ENCODE measurements at regions not wholly inside any gene's neighbourhood (a gene's known extent, or its start where the extent isn't known, plus 50 kb on each side); places are given as distances from the start of the nearest gene placed in this dataset.
A peak's percentile ranks its signal among the peaks of the same experiment; 100 is the strongest.

DNA sequence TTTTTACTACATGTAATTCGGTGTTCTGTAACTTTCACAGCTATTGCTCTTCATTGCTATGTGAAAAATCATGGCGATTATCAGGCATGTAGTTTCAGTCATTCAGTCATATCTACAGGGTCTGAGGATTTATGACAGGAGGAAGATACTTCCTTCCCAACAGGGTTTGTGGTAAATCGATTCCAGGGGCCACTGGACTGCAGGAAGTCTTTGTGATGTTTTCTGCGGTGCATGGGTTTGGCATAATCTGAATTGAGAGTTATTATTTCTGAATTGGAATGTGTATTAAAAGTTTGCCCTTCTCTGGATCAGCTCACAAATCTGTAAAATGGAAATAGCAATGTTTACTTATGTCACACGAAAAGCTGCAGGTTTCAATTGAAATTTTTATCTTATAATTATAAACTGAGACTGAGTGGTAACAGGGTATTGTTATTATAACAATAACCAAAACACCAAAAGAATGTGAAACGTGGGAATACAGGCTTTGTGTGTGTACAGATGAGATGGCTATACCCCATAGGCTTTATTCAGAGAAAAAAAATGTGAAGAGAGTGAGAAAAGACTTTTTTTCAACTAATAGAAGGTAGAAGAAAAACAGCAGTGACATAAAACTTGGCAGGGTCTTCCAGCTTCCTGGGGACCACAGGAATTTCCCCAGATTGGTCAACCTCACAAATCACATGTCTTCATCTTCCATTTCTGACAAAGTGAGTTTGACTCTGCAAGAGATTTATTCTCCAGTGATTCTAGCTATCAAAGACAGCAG is 307.7 kb upstream of the NFE2L3 start:
- no peak for DNase-seq (ENCODE audit: low spot score)

DNA sequence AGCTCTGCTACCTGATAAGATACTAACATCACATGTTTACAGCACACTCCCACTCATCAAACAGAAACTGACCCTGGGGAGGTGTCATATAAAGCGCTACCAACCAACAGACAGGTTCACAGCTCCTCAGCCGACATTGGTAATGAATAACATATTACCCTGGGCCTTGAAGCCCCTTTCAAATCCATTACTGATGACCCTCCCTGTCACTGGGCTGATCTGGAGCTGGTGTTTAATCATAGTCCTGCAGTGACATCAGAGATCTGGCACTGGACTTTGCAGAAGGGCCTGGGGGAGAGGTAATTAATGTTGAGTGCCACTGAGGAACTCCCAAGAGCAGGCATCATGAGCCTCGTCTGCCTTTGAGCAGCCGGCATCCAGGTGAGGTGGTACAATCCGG is 306.5 kb upstream of the NFE2L3 start:
- no peak for DNase-seq (ENCODE audit: low spot score)

DNA sequence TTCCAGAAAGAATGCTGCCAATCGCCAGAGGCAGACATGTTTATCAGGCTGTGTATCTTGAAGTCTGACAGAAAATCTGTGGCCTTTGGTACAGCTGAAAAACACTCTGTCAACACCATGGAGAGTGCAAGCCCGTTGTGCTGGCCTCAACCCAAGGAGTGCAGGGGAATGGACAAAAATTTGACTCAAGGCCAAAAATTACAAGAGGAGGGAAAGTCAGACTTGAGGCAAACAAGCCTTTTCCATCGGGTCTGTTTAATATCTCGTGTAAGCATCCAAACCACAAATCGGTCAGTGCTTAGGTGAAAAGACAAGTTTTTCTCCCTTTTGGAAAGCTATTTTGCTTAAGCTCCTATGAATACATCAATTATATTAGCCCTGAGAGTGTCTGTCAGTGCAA is 305.3 kb upstream of the NFE2L3 start:
- no peak for DNase-seq (ENCODE audit: low spot score)

DNA sequence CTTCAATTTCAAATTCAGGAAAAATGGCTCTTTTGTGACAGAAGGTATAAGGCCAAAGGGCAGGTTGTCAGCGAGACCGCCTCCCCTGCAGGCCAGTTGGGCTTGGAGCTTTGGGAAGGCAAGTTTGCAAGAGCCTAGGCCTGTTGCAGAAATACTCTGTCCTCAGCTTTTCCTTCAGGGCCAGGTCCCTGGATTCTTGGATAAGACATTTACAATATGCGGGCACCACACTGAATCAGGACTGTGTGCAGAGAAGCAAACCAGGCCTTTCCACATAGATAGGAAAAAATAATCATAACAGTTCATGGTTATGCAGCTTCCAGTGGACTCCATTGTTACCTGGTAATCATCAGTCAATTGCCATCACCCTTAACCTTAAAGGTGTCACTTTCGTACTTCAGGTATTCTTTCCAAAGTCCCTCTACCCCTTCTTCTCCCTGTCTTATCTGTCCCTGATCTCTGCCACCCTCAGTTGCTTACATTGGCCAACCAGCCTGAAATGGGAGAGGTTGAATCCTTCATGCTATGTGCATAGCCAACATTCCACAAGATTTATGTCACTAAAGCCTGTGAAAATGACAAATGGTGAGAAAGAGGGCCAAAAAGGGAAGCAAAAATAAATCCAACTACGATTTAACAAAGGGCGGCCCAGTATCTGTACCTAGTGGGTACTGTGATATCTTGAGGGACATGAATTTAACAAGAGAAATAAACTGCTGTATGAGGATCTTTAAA is 304.5 kb upstream of the NFE2L3 start:
- no peak for DNase-seq (ENCODE audit: low spot score)

DNA sequence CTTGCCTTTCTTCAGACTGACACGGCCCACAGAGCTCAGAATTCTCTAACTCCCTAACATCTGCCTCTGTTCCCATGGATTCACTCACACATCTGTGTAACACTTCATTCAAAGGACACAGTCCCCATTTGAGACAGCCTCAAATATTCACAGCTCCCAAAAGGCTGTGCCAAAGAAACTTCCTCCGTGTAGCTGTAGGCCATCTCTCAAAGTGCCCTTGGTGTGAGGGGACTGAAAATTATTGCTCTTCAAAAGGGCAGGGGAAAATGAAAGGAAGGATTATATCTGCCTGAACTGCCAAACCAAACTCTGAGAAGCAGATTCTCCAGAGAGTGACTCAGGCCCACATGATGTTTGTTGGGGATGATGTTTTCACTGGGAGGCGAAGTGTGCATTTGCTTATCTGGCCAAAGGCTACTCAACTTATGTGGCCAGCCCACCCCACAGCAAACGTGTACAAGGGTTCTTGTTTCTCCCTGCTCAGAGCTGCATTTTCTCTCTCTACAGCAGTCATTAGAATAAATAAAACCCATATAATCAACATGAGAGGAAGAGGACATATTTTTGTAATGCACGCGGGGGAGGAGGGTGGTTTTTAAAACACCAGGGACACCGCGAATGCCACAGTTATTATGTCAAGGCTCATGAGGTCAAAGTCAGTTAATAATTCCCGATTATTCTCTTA is 302.4 kb upstream of the NFE2L3 start:
- DNase-seq (ENCODE audit: low spot score): no peak

DNA sequence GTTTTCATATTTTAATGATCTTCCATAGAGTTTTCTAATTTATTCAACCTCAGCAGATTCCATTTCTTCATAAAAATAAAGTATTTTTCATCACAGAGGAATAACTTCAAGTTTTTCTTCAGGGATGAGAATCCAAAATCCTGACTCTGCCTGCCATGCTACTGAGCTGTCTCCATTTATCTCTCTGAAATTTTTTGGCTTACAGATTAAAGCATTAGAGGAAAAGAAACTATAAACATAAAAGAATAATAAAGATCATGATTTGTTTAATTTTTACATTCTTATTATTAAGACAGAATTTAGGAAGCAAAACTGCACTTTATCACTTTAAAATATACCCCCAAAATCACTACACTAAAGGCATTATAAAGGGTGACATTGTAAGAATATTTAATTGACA is 301.8 kb upstream of the NFE2L3 start:
- no peak for DNase-seq (ENCODE audit: low spot score)

DNA sequence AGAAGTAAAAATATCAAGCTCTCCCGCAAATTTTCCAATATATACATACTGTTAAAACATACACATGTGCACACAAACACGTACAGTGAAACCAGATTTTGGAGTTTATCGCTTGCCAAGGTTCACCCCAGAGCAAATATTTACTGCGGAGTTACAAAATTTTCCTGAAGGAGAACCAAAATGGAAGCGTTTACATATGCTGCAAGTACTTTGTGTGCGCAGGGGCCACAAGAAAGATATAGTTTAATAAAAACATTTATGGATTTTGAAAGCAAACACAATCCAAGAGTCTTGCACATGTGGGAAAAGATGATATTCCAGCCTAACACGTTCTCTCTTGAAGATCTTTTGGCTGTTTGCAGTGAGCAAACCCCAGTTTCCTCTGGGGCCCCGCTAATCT is 301.3 kb upstream of the NFE2L3 start:
- no peak for DNase-seq (ENCODE audit: low spot score)

DNA sequence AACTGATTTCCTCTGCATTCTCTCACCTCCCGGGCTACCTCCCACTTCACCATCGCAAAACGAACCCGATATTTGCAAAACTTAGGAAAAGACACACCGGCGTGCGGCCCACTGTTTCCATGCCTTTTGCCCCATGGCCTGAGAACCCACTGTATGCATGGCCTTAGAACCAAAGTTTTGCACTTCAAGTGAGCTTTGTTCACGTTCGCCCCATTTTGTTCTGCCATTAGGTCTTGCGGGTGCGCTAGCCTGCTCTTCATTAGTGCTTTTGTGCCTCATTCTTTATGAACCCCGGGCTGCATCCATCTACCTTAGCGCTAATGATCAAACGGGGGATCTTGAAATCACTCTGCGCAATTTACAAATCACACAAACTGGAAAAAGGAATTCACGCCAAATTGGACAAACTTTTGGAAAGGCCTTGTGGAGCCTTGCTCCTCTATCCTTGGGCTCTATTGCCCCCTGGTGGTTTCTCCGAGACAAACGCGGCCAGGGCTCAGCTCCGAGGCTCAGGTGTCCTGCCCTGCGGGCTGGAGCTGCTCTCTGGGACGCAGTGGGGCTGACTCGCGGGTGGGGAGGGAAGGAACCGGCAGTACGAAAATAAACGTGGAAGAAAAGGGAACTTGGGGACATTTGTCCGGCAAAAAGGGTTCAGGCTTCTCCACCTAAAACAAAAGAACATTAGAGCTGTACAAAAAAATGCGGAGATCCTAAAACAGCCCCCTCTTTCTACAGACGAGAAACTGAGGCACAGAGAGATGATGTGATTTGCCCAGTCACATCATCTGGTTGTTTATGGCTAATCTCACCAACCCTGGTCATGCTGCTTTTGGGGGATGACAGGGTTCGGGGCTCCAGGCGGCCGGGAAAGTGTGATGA is 300.4 kb upstream of the NFE2L3 start:
- DNase-seq (ENCODE audit: low spot score): peak; percentile 80

DNA sequence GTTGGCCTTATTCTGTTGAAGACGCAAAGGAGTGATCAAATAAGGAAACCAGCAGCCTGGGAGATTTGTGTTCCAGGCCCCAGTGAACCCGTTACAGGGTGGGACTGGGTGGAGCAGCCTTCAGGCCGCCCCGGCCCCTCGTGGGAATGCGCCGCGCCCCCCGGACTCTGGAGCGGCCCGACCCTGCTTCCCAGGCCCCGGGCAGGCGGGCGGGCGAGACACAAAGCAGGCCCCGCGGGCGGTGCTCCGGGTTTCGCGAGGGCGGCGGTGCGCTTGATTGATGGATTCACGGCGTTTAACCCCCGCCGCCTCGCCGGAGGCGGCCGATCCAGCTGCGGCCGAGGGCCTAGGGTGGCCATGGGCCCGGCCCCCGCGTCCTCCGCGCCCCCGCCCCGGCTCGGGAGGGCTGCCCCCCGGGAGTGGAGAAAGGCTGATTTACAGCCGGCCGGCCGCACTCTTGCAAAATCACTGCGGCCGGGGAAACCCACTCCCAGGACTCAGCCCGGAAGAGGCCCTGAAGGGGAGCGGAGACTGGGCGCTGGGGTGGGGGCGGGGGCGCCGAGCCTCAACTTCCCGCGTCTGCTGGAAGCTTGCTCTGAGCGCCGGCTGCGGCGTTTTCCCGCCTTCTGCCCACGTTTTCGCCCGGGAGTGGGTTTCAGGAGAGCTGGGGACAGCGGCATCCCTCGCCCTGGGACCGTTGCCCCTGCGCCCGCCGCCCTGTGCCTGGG is 299.6 kb upstream of the NFE2L3 start:
- DNase-seq (ENCODE audit: low spot score): peak; percentile 31

DNA sequence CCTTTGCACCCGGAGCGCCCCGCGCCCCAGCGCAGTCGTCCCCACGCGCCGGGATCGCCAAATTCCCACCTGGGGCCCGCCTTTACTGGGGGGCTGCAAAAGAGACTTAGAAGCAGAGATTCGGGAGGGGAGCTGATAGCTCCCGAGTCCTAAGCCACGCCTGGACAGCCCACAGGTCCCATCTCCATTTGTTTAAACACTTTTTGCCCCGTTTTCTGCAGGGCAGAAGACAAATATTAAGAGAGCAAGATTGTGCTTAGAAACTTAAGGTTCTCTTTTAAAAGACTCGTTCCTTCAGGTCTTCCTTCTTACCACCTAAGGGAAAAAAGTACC is 299.1 kb upstream of the NFE2L3 start:
- DNase-seq (ENCODE audit: low spot score): no peak

DNA sequence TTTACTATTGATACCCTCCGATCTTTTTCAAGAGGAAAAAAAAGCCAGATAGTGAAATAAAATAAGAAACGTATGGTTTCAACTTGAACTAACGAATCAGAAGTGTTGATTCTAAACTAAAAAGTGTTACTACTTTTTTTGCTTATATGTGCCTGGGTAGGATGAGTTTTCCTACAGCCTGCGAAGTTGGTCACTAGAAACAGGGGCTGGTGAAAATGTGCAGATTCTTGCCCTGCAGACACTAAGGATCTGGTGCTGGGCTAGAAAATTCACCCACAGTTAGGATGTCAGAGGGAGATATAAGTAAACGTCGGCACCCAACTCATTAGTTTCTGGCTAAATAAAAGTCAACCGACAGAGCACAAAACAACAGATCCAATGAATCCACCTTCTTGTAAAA is 298.7 kb upstream of the NFE2L3 start:
- no peak for DNase-seq (ENCODE audit: low spot score)

DNA sequence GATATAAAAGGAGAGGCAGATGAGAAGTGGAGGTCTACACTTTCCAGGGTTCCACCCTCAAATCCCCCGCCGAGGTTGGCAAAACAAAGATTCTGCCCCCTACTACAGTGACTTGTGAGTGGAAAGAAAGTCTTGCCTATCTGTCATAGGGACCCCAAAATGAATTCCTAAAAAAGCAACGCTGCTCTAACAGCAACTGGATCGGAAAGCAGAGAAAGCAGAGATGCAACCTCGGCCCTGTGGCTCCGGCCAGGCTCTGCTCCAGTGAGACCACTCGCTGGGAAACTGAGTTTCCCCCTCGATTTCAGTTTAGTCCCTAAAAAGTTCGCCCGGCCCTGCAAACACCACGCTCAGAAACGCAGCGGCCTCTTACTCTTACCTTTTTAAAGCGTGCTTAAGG is 297.9 kb upstream of the NFE2L3 start:
- no peak for DNase-seq (ENCODE audit: low spot score)

DNA sequence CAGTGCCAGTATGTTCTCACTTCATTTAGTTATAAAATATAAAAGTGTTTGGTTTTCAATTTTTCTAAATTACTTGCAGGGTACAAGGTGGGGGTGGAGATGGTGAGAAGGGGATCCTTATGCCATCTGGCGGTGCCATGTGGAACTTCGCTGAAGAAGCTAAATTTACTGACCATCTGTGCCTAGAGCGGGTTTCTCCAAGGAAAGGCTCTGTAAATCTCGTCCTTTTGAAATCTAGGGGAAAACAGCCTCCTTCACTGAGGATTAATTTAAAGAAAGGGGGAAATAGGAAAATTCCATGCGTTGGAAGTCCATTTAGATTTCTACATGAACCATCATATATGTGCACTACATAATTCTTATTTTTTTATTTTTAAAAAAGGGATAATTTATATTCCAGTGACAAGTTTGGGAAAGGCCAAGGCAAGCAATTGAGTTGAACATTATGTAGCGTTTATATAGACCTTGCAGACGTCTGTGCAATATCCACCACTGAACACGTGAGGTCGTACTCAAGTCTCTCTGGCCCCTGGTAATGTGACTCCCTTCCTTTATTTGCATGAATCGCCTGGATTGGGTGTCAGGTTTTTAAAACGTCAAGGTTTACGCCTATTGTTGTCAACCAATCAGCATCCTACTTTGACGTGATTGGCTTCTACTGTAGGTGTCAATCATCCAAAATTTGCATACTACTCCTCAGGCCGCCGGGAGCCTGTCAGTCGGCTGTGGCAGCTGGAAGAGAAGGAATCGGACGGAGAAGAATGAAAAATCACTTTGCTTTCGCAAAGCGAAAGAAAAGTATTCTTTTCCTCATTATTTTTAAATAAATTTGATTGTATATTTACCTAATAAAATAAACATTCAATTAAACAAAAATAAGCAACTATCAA is 297.1 kb upstream of the NFE2L3 start:
- peak; percentile 57 for DNase-seq (ENCODE audit: low spot score)

DNA sequence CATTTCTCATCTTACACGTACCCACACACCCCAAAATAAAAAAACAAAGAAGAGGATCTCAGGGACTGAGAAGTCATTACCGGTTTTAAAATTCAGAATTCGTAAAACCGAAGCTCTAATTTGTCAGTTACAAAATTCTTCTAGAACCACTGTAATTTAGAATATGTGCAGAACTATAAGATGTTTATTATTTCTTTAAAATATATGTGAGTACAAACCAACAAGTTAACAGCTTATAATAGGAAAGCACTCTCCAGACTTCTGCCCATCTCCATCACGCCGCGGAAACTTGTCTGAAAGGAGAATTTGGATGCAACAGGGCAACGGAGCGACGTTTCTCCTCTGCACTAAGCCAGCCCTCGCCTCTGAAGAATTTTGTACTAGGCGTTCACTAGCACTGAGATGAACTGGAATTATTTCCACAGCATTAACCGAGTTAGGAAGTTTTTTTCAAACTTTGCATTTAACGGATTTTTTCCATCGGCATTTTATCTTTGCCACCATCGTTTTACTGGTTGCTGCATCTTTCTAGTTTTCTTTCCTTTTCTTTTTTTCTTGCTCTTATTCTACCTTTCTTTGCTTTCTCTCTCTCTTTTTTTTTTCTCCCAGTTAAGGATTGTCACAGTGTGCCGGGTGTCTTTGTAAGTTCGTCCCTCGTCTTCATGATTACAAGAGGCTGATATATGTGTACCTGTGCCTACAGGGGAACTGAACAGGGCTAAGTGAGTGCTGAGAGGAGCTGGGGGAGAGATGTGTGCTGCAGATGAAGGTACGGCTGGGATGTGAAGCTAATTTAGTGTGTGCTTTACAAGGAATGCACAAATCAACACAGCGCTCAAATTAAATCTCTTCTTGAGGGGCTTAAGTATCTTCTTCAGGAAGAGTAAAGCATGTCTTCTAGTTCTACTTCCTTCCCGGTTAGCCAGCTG is 295.9 kb upstream of the NFE2L3 start:
- no peak for DNase-seq (ENCODE audit: low spot score)

DNA sequence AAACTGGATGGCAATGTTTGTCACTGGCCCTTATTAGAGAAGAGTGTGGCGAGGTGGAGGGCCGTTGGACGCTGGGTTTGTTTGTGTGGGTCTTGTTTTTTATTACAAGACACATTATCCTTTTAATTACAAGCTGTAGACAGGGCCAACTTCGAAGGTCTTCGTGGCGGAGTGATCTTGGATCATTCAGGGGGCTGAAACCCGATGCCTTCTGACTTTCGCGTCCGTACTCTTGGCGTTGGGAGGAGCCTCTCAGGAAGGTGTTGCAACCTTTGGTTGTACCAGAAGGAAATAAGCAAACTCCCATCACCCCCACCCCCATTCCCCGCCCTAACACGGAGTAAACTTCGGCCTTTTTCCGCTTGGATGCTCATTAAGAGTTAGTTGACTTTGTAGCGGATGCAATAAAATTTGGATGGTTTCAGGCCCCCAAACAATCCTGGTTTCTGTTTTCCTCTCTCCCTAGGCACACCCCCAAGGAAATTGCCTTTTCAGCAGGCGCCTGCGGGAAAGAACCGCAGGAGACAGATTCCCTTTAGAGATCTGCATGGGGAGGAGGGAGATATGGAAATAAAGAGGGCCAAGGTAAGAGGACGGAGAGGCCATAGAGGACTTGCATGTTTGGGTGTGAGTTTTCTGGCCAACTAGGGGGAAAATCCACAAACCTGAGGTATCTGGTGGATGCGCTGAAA is 294.5 kb upstream of the NFE2L3 start:
- no peak for DNase-seq (ENCODE audit: low spot score)

DNA sequence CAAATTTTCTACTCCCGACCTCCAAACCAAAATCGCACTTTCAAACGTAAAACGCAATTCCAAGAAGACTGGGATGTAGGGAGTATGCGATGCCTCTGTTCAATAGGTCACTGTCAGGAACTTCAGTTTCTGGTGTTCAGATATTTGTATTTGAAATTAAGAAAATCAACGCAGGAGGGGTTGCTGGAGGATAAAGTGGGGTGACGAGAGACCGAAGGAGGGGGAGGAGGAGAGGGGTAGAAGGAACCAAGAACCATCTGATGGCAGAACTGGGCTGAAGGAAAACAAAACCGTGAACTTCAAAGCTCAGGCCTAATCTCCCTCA is 293.8 kb upstream of the NFE2L3 start:
- DNase-seq (ENCODE audit: low spot score): no peak

DNA sequence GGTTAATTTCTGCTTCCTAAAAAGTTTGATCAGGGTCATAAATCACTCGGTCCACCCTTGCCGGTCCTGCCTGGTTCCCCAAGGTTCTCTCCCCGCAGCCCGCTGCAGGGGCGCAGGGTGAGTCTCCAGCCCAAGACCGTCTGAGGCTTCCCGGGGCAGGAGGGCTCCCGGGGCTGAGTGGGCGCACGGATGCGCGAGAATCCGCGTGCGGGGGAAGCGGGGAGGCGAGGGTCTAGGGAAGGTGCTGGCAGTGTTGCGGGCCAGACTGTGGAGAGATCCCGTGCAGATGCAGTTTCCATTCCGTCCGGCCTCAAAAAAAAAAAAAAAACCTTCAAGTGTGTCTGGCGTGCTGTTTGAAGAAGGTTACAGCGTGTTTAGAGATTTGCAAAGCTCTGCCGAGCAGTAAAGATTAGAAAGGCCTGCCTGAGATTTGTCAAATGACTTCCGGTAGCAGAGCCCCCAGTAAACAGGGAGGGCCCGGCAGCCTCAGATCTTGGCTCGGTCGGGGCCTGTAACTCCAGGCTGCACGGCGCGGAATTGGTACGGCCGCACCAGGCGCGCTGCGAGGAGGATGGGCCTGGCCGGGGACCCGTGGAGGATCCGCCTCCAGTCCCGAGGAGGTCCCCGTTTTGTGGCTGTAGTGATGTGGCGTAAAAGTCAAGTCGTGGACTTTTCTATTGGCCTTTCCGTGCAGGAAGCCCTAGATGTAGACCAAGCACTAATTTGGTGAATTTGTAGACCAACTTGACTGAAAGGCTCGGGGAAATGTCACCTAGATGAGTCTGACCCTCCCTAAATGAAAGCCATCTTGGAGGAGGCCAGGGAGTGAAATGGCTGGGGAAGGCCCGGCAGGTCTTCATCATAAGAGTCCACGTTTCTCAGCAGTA is 293.2 kb upstream of the NFE2L3 start:
- DNase-seq (ENCODE audit: low spot score): no peak

All from D341Med (cell line).